ENCODE measurements at regions not wholly inside any gene's neighbourhood (a gene's known extent, or its start where the extent isn't known, plus 50 kb on each side); places are given as distances from the start of the nearest gene placed in this dataset.

DNA sequence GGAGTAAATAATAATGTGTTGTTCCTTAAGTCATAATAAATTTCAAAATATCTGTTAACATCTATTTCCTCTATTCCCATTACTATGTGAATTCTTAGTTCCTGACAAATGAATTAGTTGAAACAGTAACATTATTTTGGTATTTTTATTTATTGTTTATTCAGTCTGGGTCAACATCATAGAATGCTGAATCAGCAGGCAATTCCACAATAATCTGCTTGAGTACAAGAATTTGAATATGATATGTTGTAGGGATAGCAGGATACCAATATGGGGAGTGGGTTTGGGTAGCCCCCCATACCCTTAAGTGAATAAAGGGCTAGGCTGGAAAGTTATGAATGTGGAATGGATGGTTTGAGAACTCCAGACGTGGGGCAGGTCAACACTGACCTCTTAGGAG lies 373.2 kb upstream of the CHD6 start:
- Histone ChIP-seq H3K36me3 (ENCODE audit: insufficient read depth) (0 out of 2 replicates have a peak, but pooled peaks cover 3% of the 10 kb centered on the region), H3K79me2 (replicated peaks; ENCODE audit: insufficient read depth) (no peaks in the 10 kb centered on the region), H2AFZ (no peak overlapping the region), H3K4me3 (no peak overlapping the region), H3K4me2 (no peak overlapping the region), H3F3A (replicated peaks; ENCODE audit: low read depth) (no peaks in the 10 kb centered on the region), H3K9me2 (ENCODE audit: insufficient read depth) (no peaks in the 10 kb centered on the region), H4K20me1 (replicated peaks; ENCODE audit: insufficient read depth) (no peaks in the 10 kb centered on the region), H3K4me1 (ENCODE audit: insufficient read depth) (no peaks in the 10 kb centered on the region), H3K27ac (ENCODE audit: low read depth) (no peak overlapping the region), H3K27me3 (ENCODE audit: insufficient read depth) (no peaks in the 10 kb centered on the region)
- TF ChIP-seq EZH2phosphoT487 (IDR thresholded peaks at IDR 0.05; ENCODE audit: unreplicated experiment), result no peak
- TF ChIP-seq ZNF114 (CRISPR knock-in tag; IDR thresholded peaks at IDR 0.05), result no peak
- no peak for TF ChIP-seq EZH2 (IDR thresholded peaks at IDR 0.05; ENCODE audit: low read depth, unreplicated experiment)
- peaks cover 16% of the 10 kb centered on the region; the same call in 2 of the 3 replicates for H3K36me3 Mint-ChIP-seq (ENCODE audit: low read depth)
- H3K9me3 Mint-ChIP-seq, result peaks cover 93% of the 10 kb centered on the region
- no peak overlapping the region for H3K4me3 Mint-ChIP-seq
- no peaks in the 10 kb centered on the region for H3K4me1 Mint-ChIP-seq
- peaks cover 3% of the 10 kb centered on the region for H3K27me3 Mint-ChIP-seq (ENCODE audit: insufficient read depth, low read depth, poor library complexity)
- H3K27ac Mint-ChIP-seq, result no peak overlapping the region
- ATAC-seq (no peak), DNase-seq (ENCODE audit: low spot score) (no peak)

DNA sequence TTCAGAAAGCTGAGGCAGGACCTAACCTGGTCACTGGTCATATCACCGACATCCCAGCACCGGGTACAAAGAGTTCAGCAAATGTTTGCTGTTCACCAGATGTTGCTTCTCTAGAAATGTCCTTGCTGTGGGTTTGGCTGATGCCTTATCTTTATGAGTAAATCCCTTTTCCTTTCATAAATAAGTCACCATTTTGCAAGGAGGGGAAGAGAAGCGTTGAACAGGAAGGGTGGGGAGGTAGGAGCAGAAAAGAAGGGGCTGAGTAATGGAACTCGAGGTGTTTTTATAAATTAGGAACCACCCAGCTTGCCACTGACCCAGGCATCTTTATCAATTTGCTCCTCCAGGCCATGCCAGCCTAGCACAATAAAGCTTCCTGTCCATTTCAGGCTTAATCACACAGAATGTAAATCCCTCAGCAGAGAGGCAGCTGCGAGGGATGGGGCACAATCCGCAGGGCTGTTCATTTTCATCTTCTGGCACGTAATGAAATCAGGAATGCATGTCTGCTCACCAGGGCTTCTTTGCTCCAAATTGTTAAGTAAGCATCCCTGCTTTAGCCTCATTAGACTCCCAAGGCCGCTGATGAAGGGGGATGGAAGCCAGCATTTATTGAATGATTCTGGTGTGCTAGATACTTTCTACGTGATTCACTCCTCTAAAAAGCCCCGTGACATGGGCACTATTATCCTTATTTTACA lies 371.9 kb upstream of the CHD6 start:
- DNase-seq (ENCODE audit: low spot score), result no peak
- H3K4me3 ChIP-seq, result no peak overlapping the region
- H3K4me3 Mint-ChIP-seq, result no peak overlapping the region
- no peaks in the 10 kb centered on the region for H3K4me1 Mint-ChIP-seq
- no peak overlapping the region for H2AFZ ChIP-seq
- TF ChIP-seq CREB1 (CRISPR knock-in tag; IDR thresholded peaks at IDR 0.05; ENCODE audit: low read depth), result no peak
- no peak for TF ChIP-seq JUNB (IDR thresholded peaks at IDR 0.05; ENCODE audit: unreplicated experiment)
- TF ChIP-seq, protein P1, sequence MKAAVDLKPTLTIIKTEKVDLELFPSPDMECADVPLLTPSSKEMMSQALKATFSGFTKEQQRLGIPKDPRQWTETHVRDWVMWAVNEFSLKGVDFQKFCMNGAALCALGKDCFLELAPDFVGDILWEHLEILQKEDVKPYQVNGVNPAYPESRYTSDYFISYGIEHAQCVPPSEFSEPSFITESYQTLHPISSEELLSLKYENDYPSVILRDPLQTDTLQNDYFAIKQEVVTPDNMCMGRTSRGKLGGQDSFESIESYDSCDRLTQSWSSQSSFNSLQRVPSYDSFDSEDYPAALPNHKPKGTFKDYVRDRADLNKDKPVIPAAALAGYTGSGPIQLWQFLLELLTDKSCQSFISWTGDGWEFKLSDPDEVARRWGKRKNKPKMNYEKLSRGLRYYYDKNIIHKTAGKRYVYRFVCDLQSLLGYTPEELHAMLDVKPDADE (IDR thresholded peaks at IDR 0.05), result no peak
- no peaks in the 10 kb centered on the region for H4K20me1 ChIP-seq (replicated peaks; ENCODE audit: insufficient read depth)
- peaks cover 91% of the 10 kb centered on the region for H3K9me3 Mint-ChIP-seq
- no peaks in the 10 kb centered on the region for H3K27me3 ChIP-seq (ENCODE audit: insufficient read depth)
- H3F3A ChIP-seq (replicated peaks; ENCODE audit: low read depth), result no peaks in the 10 kb centered on the region
- no peaks in the 10 kb centered on the region for H3K79me2 ChIP-seq (replicated peaks; ENCODE audit: insufficient read depth)
- no peaks in the 10 kb centered on the region for H3K4me1 ChIP-seq (ENCODE audit: insufficient read depth)
- 0 out of 2 replicates have a peak, but pooled peaks cover 3% of the 10 kb centered on the region for H3K36me3 ChIP-seq (ENCODE audit: insufficient read depth)
- H3K9me2 ChIP-seq (ENCODE audit: insufficient read depth), result no peaks in the 10 kb centered on the region
- ATAC-seq, result no peak
- peaks cover 3% of the 10 kb centered on the region for H3K27me3 Mint-ChIP-seq (ENCODE audit: insufficient read depth, low read depth, poor library complexity)
- H3K4me2 ChIP-seq, result no peak overlapping the region
- no peak overlapping the region for H3K27ac Mint-ChIP-seq
- H3K36me3 Mint-ChIP-seq (ENCODE audit: low read depth), result peaks cover 12% of the 10 kb centered on the region; the same call in 2 of the 3 replicates
- H3K27ac ChIP-seq (ENCODE audit: low read depth), result no peak overlapping the region

DNA sequence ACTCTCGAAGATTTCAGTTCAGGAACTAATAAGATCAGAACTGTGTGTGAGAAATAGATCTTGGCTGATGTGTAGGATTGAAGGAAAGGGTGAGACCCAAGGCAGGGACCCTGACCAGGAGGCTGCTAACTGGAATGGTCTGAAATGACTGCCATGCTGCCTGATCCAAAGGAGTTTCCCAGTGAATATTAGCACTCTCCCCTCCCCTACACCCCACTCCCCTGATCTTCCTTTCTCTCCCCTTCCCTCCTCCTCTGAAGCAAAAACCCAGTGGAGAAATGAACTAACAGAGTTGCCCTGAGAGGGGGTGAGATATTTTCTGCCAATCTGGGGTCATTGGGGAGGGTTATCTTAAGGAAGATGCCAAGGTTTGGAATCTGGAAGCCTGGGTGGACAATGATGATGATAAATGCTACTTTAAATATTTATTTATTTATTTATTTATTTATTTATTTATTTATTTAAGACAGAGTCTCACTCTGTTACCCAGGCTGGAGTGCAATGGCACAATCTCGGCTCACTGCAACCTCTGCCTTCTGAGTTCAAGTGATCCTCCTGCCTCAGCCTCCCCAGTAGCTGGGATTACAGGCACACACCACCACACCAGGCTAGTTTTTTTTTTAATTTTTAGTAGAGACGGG lies 371.0 kb upstream of the CHD6 start:
- Histone ChIP-seq H3K27ac (ENCODE audit: low read depth) (no peak overlapping the region), H3K4me1 (ENCODE audit: insufficient read depth) (no peaks in the 10 kb centered on the region), H3K9me2 (ENCODE audit: insufficient read depth) (no peaks in the 10 kb centered on the region), H3K79me2 (replicated peaks; ENCODE audit: insufficient read depth) (no peaks in the 10 kb centered on the region), H3K36me3 (ENCODE audit: insufficient read depth) (0 out of 2 replicates have a peak, but pooled peaks cover 6% of the 10 kb centered on the region), H3K27me3 (ENCODE audit: insufficient read depth) (no peaks in the 10 kb centered on the region), H3K4me3 (no peak overlapping the region), H4K20me1 (replicated peaks; ENCODE audit: insufficient read depth) (no peaks in the 10 kb centered on the region), H3F3A (replicated peaks; ENCODE audit: low read depth) (no peaks in the 10 kb centered on the region), H3K4me2 (no peak overlapping the region), H2AFZ (no peak overlapping the region)
- ATAC-seq (no peak), DNase-seq (ENCODE audit: low spot score) (no peak)
- Mint-ChIP-seq H3K9me3 (peaks cover 93% of the 10 kb centered on the region), H3K27ac (no peak overlapping the region), H3K4me1 (no peaks in the 10 kb centered on the region), H3K27me3 (ENCODE audit: insufficient read depth, low read depth, poor library complexity) (peaks cover 6% of the 10 kb centered on the region), H3K36me3 (ENCODE audit: low read depth) (peaks cover 10% of the 10 kb centered on the region), H3K4me3 (no peak overlapping the region)
- TF ChIP-seq ZNF114 (CRISPR knock-in tag; IDR thresholded peaks at IDR 0.05) (no peak), EZH2 (IDR thresholded peaks at IDR 0.05; ENCODE audit: low read depth, unreplicated experiment) (no peak), STAT1 (IDR thresholded peaks at IDR 0.05; ENCODE audit: unreplicated experiment) (no peak)
- TF ChIP-seq, protein P2, sequence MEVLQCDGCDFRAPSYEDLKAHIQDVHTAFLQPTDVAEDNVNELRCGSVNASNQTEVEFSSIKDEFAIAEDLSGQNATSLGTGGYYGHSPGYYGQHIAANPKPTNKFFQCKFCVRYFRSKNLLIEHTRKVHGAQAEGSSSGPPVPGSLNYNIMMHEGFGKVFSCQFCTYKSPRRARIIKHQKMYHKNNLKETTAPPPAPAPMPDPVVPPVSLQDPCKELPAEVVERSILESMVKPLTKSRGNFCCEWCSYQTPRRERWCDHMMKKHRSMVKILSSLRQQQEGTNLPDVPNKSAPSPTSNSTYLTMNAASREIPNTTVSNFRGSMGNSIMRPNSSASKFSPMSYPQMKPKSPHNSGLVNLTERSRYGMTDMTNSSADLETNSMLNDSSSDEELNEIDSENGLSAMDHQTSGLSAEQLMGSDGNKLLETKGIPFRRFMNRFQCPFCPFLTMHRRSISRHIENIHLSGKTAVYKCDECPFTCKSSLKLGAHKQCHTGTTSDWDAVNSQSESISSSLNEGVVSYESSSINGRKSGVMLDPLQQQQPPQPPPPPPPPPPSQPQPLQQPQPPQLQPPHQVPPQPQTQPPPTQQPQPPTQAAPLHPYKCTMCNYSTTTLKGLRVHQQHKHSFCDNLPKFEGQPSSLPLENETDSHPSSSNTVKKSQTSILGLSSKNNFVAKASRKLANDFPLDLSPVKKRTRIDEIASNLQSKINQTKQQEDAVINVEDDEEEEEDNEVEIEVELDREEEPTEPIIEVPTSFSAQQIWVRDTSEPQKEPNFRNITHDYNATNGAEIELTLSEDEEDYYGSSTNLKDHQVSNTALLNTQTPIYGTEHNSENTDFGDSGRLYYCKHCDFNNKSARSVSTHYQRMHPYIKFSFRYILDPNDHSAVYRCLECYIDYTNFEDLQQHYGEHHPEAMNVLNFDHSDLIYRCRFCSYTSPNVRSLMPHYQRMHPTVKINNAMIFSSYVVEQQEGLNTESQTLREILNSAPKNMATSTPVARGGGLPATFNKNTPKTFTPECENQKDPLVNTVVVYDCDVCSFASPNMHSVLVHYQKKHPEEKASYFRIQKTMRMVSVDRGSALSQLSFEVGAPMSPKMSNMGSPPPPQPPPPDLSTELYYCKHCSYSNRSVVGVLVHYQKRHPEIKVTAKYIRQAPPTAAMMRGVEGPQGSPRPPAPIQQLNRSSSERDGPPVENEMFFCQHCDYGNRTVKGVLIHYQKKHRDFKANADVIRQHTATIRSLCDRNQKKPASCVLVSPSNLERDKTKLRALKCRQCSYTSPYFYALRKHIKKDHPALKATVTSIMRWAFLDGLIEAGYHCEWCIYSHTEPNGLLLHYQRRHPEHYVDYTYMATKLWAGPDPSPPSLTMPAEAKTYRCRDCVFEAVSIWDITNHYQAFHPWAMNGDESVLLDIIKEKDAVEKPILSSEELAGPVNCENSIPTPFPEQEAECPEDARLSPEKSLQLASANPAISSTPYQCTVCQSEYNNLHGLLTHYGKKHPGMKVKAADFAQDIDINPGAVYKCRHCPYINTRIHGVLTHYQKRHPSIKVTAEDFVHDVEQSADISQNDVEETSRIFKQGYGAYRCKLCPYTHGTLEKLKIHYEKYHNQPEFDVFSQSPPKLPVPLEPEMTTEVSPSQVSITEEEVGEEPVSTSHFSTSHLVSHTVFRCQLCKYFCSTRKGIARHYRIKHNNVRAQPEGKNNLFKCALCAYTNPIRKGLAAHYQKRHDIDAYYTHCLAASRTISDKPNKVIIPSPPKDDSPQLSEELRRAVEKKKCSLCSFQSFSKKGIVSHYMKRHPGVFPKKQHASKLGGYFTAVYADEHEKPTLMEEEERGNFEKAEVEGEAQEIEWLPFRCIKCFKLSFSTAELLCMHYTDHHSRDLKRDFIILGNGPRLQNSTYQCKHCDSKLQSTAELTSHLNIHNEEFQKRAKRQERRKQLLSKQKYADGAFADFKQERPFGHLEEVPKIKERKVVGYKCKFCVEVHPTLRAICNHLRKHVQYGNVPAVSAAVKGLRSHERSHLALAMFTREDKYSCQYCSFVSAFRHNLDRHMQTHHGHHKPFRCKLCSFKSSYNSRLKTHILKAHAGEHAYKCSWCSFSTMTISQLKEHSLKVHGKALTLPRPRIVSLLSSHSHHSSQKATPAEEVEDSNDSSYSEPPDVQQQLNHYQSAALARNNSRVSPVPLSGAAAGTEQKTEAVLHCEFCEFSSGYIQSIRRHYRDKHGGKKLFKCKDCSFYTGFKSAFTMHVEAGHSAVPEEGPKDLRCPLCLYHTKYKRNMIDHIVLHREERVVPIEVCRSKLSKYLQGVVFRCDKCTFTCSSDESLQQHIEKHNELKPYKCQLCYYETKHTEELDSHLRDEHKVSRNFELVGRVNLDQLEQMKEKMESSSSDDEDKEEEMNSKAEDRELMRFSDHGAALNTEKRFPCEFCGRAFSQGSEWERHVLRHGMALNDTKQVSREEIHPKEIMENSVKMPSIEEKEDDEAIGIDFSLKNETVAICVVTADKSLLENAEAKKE (CRISPR knock-in tag; IDR thresholded peaks at IDR 0.05), result no peak
